Adipocyte (in vitro differentiated cells): ENCODE measurements at regions not wholly inside any gene's neighbourhood (a gene's known extent, or its start where the extent isn't known, plus 50 kb on each side); places are given as distances from the start of the nearest gene placed in this dataset.

Experiments used
- DNase-seq: peaks from one replicate; pipeline ENCODE4 v3.0.0-alpha.2; 2015; ENCODE audit warnings: low read depth
- H3K27me3 ChIP-seq: replicated peaks from 2 replicates; pipeline ENCODE4 v1.7.0; 2013; ENCODE audit warnings: mild to moderate bottlenecking, low read length, moderate library complexity; ENCODE audit not compliant: control insufficient read depth, insufficient read depth
- H3K36me3 ChIP-seq: 2 replicates; pipeline ENCODE4 v1.7.0; 2013; ENCODE audit warnings: low read length, mild to moderate bottlenecking, moderate library complexity; ENCODE audit not compliant: control insufficient read depth, insufficient read depth, severe bottlenecking
- H3K4me1 ChIP-seq: 2 replicates; pipeline ENCODE4 v1.7.0; 2013; ENCODE audit warnings: mild to moderate bottlenecking, low read length, moderate library complexity; ENCODE audit not compliant: control insufficient read depth, insufficient read depth
- H3K4me3 ChIP-seq: 2 replicates; pipeline ENCODE4 v1.7.0; 2013; ENCODE audit warnings: mild to moderate bottlenecking, low read length, moderate library complexity
- H3K9ac ChIP-seq: 2 replicates; pipeline ENCODE4 v1.7.0; 2013; ENCODE audit warnings: mild to moderate bottlenecking, low read length, moderate library complexity
- H3K9me3 ChIP-seq: 2 replicates; pipeline ENCODE4 v1.7.0; 2013; ENCODE audit warnings: mild to moderate bottlenecking, low read length, moderate library complexity; ENCODE audit not compliant: control insufficient read depth

- H3K9me3 ChIP-seq = peaks cover 32% of the 10 kb centered on the region
- no peak for DNase-seq
- H3K27me3 ChIP-seq = no peaks in the 10 kb centered on the region
- H3K9ac ChIP-seq = no peak overlapping the region
- H3K36me3 ChIP-seq = no peaks in the 10 kb centered on the region
- H3K4me1 ChIP-seq = no peaks in the 10 kb centered on the region
- H3K4me3 ChIP-seq = no peak overlapping the region
Observed at GRCh38 chr2:212659441-212659840, 120.8 kb upstream of the ERBB4 start.

- no peaks in the 10 kb centered on the region for H3K9me3 ChIP-seq
- H3K4me1 ChIP-seq = peaks cover 30% of the 10 kb centered on the region
- H3K4me3 ChIP-seq = no peak overlapping the region
- no peaks in the 10 kb centered on the region for H3K27me3 ChIP-seq
- DNase-seq = no peak
- no peak overlapping the region for H3K9ac ChIP-seq
- no peaks in the 10 kb centered on the region for H3K36me3 ChIP-seq
Observed at GRCh38 chr2:212649646-212650045, 111.0 kb upstream of the ERBB4 start.

GRCh38 chr2:212646698-212647366, 108.2 kb upstream of the ERBB4 start:
- peak; percentile 67 for DNase-seq
- Histone ChIP-seq H3K9ac (no peak overlapping the region), H3K4me1 (peaks cover 30% of the 10 kb centered on the region), H3K27me3 (no peaks in the 10 kb centered on the region), H3K36me3 (no peaks in the 10 kb centered on the region), H3K9me3 (no peaks in the 10 kb centered on the region), H3K4me3 (peak overlapping the region; percentile 49)

- H3K9ac ChIP-seq = no peak overlapping the region
Observed at GRCh38 chr2:212644195-212644837, 105.7 kb upstream of the ERBB4 start.

GRCh38 chr2:212640428-212640827, 101.8 kb upstream of the ERBB4 start:
- Histone ChIP-seq H3K27me3 (no peaks in the 10 kb centered on the region), H3K9me3 (no peaks in the 10 kb centered on the region), H3K4me3 (no peak overlapping the region), H3K4me1 (no peaks in the 10 kb centered on the region), H3K36me3 (no peaks in the 10 kb centered on the region), H3K9ac (no peak overlapping the region)
- no peak for DNase-seq

More at GRCh38 chr2:212644195-212644837, 105.7 kb upstream of the ERBB4 start:
- H3K36me3 ChIP-seq = no peaks in the 10 kb centered on the region
- DNase-seq = no peak
- peaks cover 25% of the 10 kb centered on the region for H3K4me1 ChIP-seq
- H3K27me3 ChIP-seq = no peaks in the 10 kb centered on the region
- no peaks in the 10 kb centered on the region for H3K9me3 ChIP-seq
- no peak overlapping the region for H3K4me3 ChIP-seq

GRCh38 chr2:212638694-212639093, 100.1 kb upstream of the ERBB4 start:
- Histone ChIP-seq H3K4me3 (no peak overlapping the region), H3K4me1 (no peaks in the 10 kb centered on the region), H3K27me3 (no peaks in the 10 kb centered on the region), H3K36me3 (no peaks in the 10 kb centered on the region), H3K9me3 (no peaks in the 10 kb centered on the region), H3K9ac (no peak overlapping the region)
- DNase-seq = no peak

GRCh38 chr2:212628586-212628985, 90.0 kb upstream of the ERBB4 start:
- Histone ChIP-seq H3K4me3 (no peak overlapping the region), H3K27me3 (no peaks in the 10 kb centered on the region), H3K4me1 (no peaks in the 10 kb centered on the region), H3K9me3 (no peaks in the 10 kb centered on the region), H3K9ac (no peak overlapping the region), H3K36me3 (no peaks in the 10 kb centered on the region)
- DNase-seq = no peak

- DNase-seq = no peak
- Histone ChIP-seq H3K4me3 (no peak overlapping the region), H3K4me1 (no peaks in the 10 kb centered on the region), H3K27me3 (no peaks in the 10 kb centered on the region), H3K9ac (no peak overlapping the region), H3K9me3 (peaks cover 6% of the 10 kb centered on the region), H3K36me3 (no peaks in the 10 kb centered on the region)
Observed at GRCh38 chr2:212626371-212626918, 87.8 kb upstream of the ERBB4 start.

GRCh38 chr2:212619954-212620353, 81.4 kb upstream of the ERBB4 start:
- Histone ChIP-seq H3K9ac (no peak overlapping the region), H3K27me3 (no peaks in the 10 kb centered on the region), H3K36me3 (no peaks in the 10 kb centered on the region), H3K4me1 (no peaks in the 10 kb centered on the region), H3K9me3 (peaks cover 6% of the 10 kb centered on the region), H3K4me3 (no peak overlapping the region)
- DNase-seq = no peak

- no peaks in the 10 kb centered on the region for H3K36me3 ChIP-seq
- no peak overlapping the region for H3K9ac ChIP-seq
- H3K9me3 ChIP-seq = peaks cover 6% of the 10 kb centered on the region
- H3K27me3 ChIP-seq = no peaks in the 10 kb centered on the region
- DNase-seq = peak; percentile 38
- H3K4me3 ChIP-seq = no peak overlapping the region
- no peaks in the 10 kb centered on the region for H3K4me1 ChIP-seq
Observed at GRCh38 chr2:212618636-212619035, 80.0 kb upstream of the ERBB4 start.

- no peaks in the 10 kb centered on the region for H3K9me3 ChIP-seq
- H3K9ac ChIP-seq = no peak overlapping the region
- H3K4me3 ChIP-seq = no peak overlapping the region
- peaks cover 5% of the 10 kb centered on the region for H3K4me1 ChIP-seq
- no peaks in the 10 kb centered on the region for H3K36me3 ChIP-seq
- DNase-seq = no peak
- H3K27me3 ChIP-seq = no peaks in the 10 kb centered on the region
Observed at GRCh38 chr2:212610872-212611425, 72.3 kb upstream of the ERBB4 start.
